Effector CD4-positive, alpha-beta T cell (primary cell): ENCODE measurements at regions not wholly inside any gene's neighbourhood (a gene's known extent, or its start where the extent isn't known, plus 50 kb on each side); places are given as distances from the start of the nearest gene placed in this dataset.
"Not testable (repeated sequence)": the region's sequence is repeated elsewhere in the genome, so short reads cannot be mapped to it uniquely, and the experiment has no call there.

Experiments
- DNase-seq: peaks from one replicate; pipeline ENCODE4 v3.0.0-alpha.2; 2020

GRCh38 chr13:72585254-72585653 lies 142.2 kb downstream of the MZT1 start:
- DNase-seq, result no peak

- DNase-seq, result no peak
These were observed 156.2 kb downstream of the MZT1 start for GRCh38 chr13:72571191-72571590.

- no peak for DNase-seq
These were observed 157.4 kb downstream of the MZT1 start for GRCh38 chr13:72570019-72570418.

- DNase-seq, result no peak
These were observed 159.9 kb downstream of the MZT1 start for GRCh38 chr13:72567566-72567965.

- DNase-seq, result no peak
These were observed 160.9 kb downstream of the MZT1 start for GRCh38 chr13:72566526-72566925.

GRCh38 chr13:72565893-72566292 lies 161.5 kb downstream of the MZT1 start:
- no peak for DNase-seq

GRCh38 chr13:72562686-72563085 lies 164.7 kb downstream of the MZT1 start:
- DNase-seq, result no peak

GRCh38 chr13:72561791-72562190 lies 165.6 kb downstream of the MZT1 start:
- no peak for DNase-seq

GRCh38 chr13:72559716-72560115 lies 167.7 kb downstream of the MZT1 start:
- DNase-seq, result no peak

- DNase-seq, result no peak
These were observed 170.5 kb downstream of the MZT1 start for GRCh38 chr13:72556945-72557344.

GRCh38 chr13:72555601-72556000 lies 171.8 kb downstream of the MZT1 start:
- DNase-seq, result no peak

- no peak for DNase-seq
These were observed 174.7 kb downstream of the MZT1 start for GRCh38 chr13:72552731-72553130.

- not testable (repeated sequence) for DNase-seq
These were observed 181.5 kb downstream of the MZT1 start for GRCh38 chr13:72545895-72546294.

GRCh38 chr13:72545030-72545719 lies 182.3 kb downstream of the MZT1 start:
- DNase-seq, result no peak

- DNase-seq, result no peak
These were observed 183.4 kb downstream of the MZT1 start for GRCh38 chr13:72544042-72544441.

- DNase-seq, result no peak
These were observed 185.2 kb downstream of the MZT1 start for GRCh38 chr13:72542241-72542640.

- DNase-seq, result no peak
These were observed 185.8 kb downstream of the MZT1 start for GRCh38 chr13:72541674-72542073.

GRCh38 chr13:72540881-72541280 lies 186.5 kb downstream of the MZT1 start:
- DNase-seq, result no peak

GRCh38 chr13:72539925-72540324 lies 187.5 kb downstream of the MZT1 start:
- DNase-seq, result no peak

- no peak for DNase-seq
These were observed 189.6 kb downstream of the MZT1 start for GRCh38 chr13:72537782-72538181.

GRCh38 chr13:72537395-72537780 lies 190.0 kb downstream of the MZT1 start:
- no peak for DNase-seq

GRCh38 chr13:72536714-72537394 lies 190.6 kb downstream of the MZT1 start:
- DNase-seq, result no peak

GRCh38 chr13:72534951-72535640 lies 192.3 kb downstream of the MZT1 start:
- no peak for DNase-seq

- DNase-seq, result no peak
These were observed 197.0 kb downstream of the MZT1 start for GRCh38 chr13:72530471-72530870.
